ENCODE measurements at regions not wholly inside any gene's neighbourhood (a gene's known extent, or its start where the extent isn't known, plus 50 kb on each side); places are given as distances from the start of the nearest gene placed in this dataset.
"Not testable (repeated sequence)": the region's sequence is repeated elsewhere in the genome, so short reads cannot be mapped to it uniquely, and the experiment has no call there.

- H3K79me2 ChIP-seq (ENCODE audit: insufficient read depth, low read length) = no peaks in the 10 kb centered on the region
- TF ChIP-seq CTCF (IDR thresholded peaks at IDR 0.05; ENCODE audit: insufficient read depth, low read length, poor library complexity, severe bottlenecking) (no peak), EZH2phosphoT487 (conservative IDR thresholded peaks at IDR 0.05; ENCODE audit: low read length) (no peak)
- H4K20me1 ChIP-seq (ENCODE audit: low read depth, low read length) = no peaks in the 10 kb centered on the region
- H3K36me3 ChIP-seq (ENCODE audit: low read length) = no peaks in the 10 kb centered on the region
- no peak overlapping the region for H3K9ac ChIP-seq (ENCODE audit: low read length)
- H3K27ac ChIP-seq (ENCODE audit: low read depth, low read length) = no peak overlapping the region
- H3K4me3 ChIP-seq (ENCODE audit: insufficient read depth, low read length, poor library complexity, severe bottlenecking) = no peak overlapping the region
- H3F3A ChIP-seq (ENCODE audit: insufficient read depth) = no peaks in the 10 kb centered on the region
- no peak overlapping the region for H2AFZ ChIP-seq (ENCODE audit: low read depth, low read length, severe bottlenecking)
- no peaks in the 10 kb centered on the region for H3K9me3 ChIP-seq (ENCODE audit: insufficient read depth, low read length)
- no peak overlapping the region for H3K4me2 ChIP-seq (ENCODE audit: low read depth, low read length, poor library complexity, severe bottlenecking)
- H3K9me2 ChIP-seq (replicated peaks; ENCODE audit: insufficient read depth, low read length) = no peaks in the 10 kb centered on the region
- H3K27me3 ChIP-seq (ENCODE audit: low read length) = no peaks in the 10 kb centered on the region
These were observed 111.7 kb upstream of the DYNAP start for GRCh38 chr18:54479365-54479764.

- Histone ChIP-seq H3K9ac (ENCODE audit: low read length) (no peak overlapping the region), H3K9me3 (ENCODE audit: insufficient read depth, low read length) (no peaks in the 10 kb centered on the region), H3K9me2 (replicated peaks; ENCODE audit: insufficient read depth, low read length) (no peaks in the 10 kb centered on the region), H3K4me3 (ENCODE audit: insufficient read depth, low read length, poor library complexity, severe bottlenecking) (no peak overlapping the region), H3K4me2 (ENCODE audit: low read depth, low read length, poor library complexity, severe bottlenecking) (no peak overlapping the region), H2AFZ (ENCODE audit: low read depth, low read length, severe bottlenecking) (no peak overlapping the region), H3F3A (ENCODE audit: insufficient read depth) (no peaks in the 10 kb centered on the region), H3K36me3 (ENCODE audit: low read length) (no peaks in the 10 kb centered on the region), H3K27me3 (ENCODE audit: low read length) (no peaks in the 10 kb centered on the region), H3K79me2 (ENCODE audit: insufficient read depth, low read length) (no peaks in the 10 kb centered on the region), H3K27ac (ENCODE audit: low read depth, low read length) (no peak overlapping the region), H4K20me1 (ENCODE audit: low read depth, low read length) (no peaks in the 10 kb centered on the region)
- TF ChIP-seq EZH2phosphoT487 (conservative IDR thresholded peaks at IDR 0.05; ENCODE audit: low read length) (no peak), CTCF (IDR thresholded peaks at IDR 0.05; ENCODE audit: insufficient read depth, low read length, poor library complexity, severe bottlenecking) (no peak)
These were observed 110.4 kb upstream of the DYNAP start for GRCh38 chr18:54480616-54481015.

- not testable (repeated sequence) for H2AFZ ChIP-seq (ENCODE audit: low read depth, low read length, severe bottlenecking); H3K9me2 ChIP-seq (replicated peaks; ENCODE audit: insufficient read depth, low read length); H3K27me3 ChIP-seq (ENCODE audit: low read length); H3K4me2 ChIP-seq (ENCODE audit: low read depth, low read length, poor library complexity, severe bottlenecking); H3K4me3 ChIP-seq (ENCODE audit: insufficient read depth, low read length, poor library complexity, severe bottlenecking); H3K79me2 ChIP-seq (ENCODE audit: insufficient read depth, low read length); H3K9ac ChIP-seq (ENCODE audit: low read length); H4K20me1 ChIP-seq (ENCODE audit: low read depth, low read length); H3K9me3 ChIP-seq (ENCODE audit: insufficient read depth, low read length); H3K27ac ChIP-seq (ENCODE audit: low read depth, low read length); H3K36me3 ChIP-seq (ENCODE audit: low read length); H3F3A ChIP-seq (ENCODE audit: insufficient read depth)
These were observed 88.6 kb upstream of the DYNAP start for GRCh38 chr18:54502451-54502850.

GRCh38 chr18:54503131-54503894, 87.7 kb upstream of the DYNAP start:
- no peaks in the 10 kb centered on the region for H3K27me3 ChIP-seq (ENCODE audit: low read length)
- H3K9me3 ChIP-seq (ENCODE audit: insufficient read depth, low read length) = no peaks in the 10 kb centered on the region
- H3K27ac ChIP-seq (ENCODE audit: low read depth, low read length) = no peak overlapping the region
- no peak overlapping the region for H3K4me2 ChIP-seq (ENCODE audit: low read depth, low read length, poor library complexity, severe bottlenecking)
- no peaks in the 10 kb centered on the region for H3K36me3 ChIP-seq (ENCODE audit: low read length)
- no peak overlapping the region for H3K9ac ChIP-seq (ENCODE audit: low read length)
- H4K20me1 ChIP-seq (ENCODE audit: low read depth, low read length) = no peaks in the 10 kb centered on the region
- H3K4me3 ChIP-seq (ENCODE audit: insufficient read depth, low read length, poor library complexity, severe bottlenecking) = no peak overlapping the region
- TF ChIP-seq EZH2phosphoT487 (conservative IDR thresholded peaks at IDR 0.05; ENCODE audit: low read length) = no peak
- no peak for TF ChIP-seq CTCF (IDR thresholded peaks at IDR 0.05; ENCODE audit: insufficient read depth, low read length, poor library complexity, severe bottlenecking)
- H3K79me2 ChIP-seq (ENCODE audit: insufficient read depth, low read length) = no peaks in the 10 kb centered on the region
- no peaks in the 10 kb centered on the region for H3F3A ChIP-seq (ENCODE audit: insufficient read depth)
- H3K9me2 ChIP-seq (replicated peaks; ENCODE audit: insufficient read depth, low read length) = no peaks in the 10 kb centered on the region
- no peak overlapping the region for H2AFZ ChIP-seq (ENCODE audit: low read depth, low read length, severe bottlenecking)
